Astrocyte of the spinal cord (primary cell): ENCODE measurements at regions not wholly inside any gene's neighbourhood (a gene's known extent, or its start where the extent isn't known, plus 50 kb on each side); places are given as distances from the start of the nearest gene placed in this dataset.

ENCODE experiments used
- DNase-seq: peaks from one replicate; pipeline ENCODE4 v3.0.0; 2011; ENCODE audit warnings: low read depth, low spot score
- H3K4me3 ChIP-seq: 2 replicates; pipeline ENCODE4 v1.5.1; 2011; ENCODE audit warnings: low read depth, mild to moderate bottlenecking, low read length, moderate library complexity
- in situ Hi-C: cut with HindIII; loops from 2 replicates; pipeline ENCODE4 v1.10.0; 2017; ENCODE audit warnings: low sequenced_read_pairs
- TF ChIP-seq, protein P1 (sequence below): IDR thresholded peaks from 2 replicates; pipeline ENCODE4 v1.5.1; 2012; ENCODE audit warnings: low read depth, mild to moderate bottlenecking, low read length, inconsistent platforms

- DNase-seq, result peak; percentile 92
- in situ Hi-C loops, result no loop called here
- H3K4me3 ChIP-seq, result no peak overlapping the region
- TF ChIP-seq, protein P1, sequence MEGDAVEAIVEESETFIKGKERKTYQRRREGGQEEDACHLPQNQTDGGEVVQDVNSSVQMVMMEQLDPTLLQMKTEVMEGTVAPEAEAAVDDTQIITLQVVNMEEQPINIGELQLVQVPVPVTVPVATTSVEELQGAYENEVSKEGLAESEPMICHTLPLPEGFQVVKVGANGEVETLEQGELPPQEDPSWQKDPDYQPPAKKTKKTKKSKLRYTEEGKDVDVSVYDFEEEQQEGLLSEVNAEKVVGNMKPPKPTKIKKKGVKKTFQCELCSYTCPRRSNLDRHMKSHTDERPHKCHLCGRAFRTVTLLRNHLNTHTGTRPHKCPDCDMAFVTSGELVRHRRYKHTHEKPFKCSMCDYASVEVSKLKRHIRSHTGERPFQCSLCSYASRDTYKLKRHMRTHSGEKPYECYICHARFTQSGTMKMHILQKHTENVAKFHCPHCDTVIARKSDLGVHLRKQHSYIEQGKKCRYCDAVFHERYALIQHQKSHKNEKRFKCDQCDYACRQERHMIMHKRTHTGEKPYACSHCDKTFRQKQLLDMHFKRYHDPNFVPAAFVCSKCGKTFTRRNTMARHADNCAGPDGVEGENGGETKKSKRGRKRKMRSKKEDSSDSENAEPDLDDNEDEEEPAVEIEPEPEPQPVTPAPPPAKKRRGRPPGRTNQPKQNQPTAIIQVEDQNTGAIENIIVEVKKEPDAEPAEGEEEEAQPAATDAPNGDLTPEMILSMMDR, result no peak
Observed at GRCh38 chr2:45177870-45178269, 168.6 kb upstream of the SIX2 start.

GRCh38 chr2:45176390-45176789, 167.1 kb upstream of the SIX2 start:
- TF ChIP-seq, protein P1, result no peak
- in situ Hi-C loops, result no loop called here
- DNase-seq, result no peak
- no peak overlapping the region for H3K4me3 ChIP-seq

GRCh38 chr2:45173513-45173912, 164.3 kb upstream of the SIX2 start:
- H3K4me3 ChIP-seq, result no peak overlapping the region
- in situ Hi-C loops, result no loop called here
- TF ChIP-seq, protein P1, result no peak
- peak; percentile 87 for DNase-seq

DNA sequence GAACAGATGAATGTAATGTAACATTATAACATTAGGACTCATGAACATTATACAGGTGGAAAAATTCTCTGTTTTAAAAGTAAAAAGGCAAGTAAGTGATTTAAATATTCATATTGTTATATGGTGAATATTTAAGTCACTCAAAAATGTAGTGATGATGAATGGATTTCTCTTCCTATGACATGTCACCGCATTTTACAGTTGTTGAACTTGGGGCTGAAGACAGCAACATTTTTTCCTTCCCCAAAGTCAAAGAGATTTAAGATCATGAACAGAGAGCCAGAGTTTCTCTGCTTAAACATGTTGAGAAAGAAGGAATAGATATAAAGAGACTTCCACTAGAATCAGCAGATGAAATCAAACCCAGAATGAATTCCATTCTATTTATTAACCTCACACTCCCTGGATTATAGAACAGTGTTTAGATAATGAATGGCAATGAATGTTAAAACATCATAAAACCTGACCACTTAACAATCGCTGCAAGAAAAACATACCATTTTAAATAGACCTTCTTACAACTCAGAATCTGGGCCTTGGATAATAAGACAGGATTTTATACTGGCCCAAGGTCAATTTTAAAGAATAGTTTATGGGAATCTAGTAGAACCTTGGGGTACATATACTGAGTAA, 163.6 kb upstream of the SIX2 start:
- in situ Hi-C loops, result no loop called here
- TF ChIP-seq, protein P1, result no peak
- no peak for DNase-seq
- no peak overlapping the region for H3K4me3 ChIP-seq

- TF ChIP-seq, protein P1, result no peak
- DNase-seq, result no peak
- H3K4me3 ChIP-seq, result no peak overlapping the region
- in situ Hi-C loops, result no loop called here
Observed at GRCh38 chr2:45172142-45172541, 162.9 kb upstream of the SIX2 start.

- DNase-seq, result peak; percentile 56
- H3K4me3 ChIP-seq, result no peak overlapping the region
- TF ChIP-seq, protein P1, result no peak
- in situ Hi-C loops, result no loop called here
Observed at GRCh38 chr2:45171136-45171501, 161.9 kb upstream of the SIX2 start.
